ENCODE measurements at regions not wholly inside any gene's neighbourhood (a gene's known extent, or its start where the extent isn't known, plus 50 kb on each side); places are given as distances from the start of the nearest gene placed in this dataset.
"Not testable (repeated sequence)": the region's sequence is repeated elsewhere in the genome, so short reads cannot be mapped to it uniquely, and the experiment has no call there.

DNA sequence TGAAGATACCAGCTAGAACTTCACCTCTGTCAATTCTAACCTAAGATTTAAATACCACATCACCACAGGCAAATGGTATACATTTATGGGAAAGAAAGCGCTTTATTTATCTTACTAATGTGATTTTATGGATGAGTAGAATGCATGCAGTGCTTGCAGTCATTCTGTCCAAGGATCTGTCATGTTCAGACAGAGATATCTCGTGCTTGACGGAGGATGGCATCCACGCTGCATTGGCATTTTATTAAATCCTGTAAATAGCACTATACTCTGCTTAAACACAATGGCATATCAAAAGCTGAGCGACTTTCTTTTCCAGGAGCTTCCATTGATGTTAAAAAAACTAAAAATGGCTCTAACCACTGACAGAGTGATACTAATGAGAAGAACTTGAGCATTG is 133.7 kb upstream of the CAV2 start:
- no peaks in the 10 kb centered on the region for H3K27me3 ChIP-seq (replicated peaks)
- TF ChIP-seq, protein P1, sequence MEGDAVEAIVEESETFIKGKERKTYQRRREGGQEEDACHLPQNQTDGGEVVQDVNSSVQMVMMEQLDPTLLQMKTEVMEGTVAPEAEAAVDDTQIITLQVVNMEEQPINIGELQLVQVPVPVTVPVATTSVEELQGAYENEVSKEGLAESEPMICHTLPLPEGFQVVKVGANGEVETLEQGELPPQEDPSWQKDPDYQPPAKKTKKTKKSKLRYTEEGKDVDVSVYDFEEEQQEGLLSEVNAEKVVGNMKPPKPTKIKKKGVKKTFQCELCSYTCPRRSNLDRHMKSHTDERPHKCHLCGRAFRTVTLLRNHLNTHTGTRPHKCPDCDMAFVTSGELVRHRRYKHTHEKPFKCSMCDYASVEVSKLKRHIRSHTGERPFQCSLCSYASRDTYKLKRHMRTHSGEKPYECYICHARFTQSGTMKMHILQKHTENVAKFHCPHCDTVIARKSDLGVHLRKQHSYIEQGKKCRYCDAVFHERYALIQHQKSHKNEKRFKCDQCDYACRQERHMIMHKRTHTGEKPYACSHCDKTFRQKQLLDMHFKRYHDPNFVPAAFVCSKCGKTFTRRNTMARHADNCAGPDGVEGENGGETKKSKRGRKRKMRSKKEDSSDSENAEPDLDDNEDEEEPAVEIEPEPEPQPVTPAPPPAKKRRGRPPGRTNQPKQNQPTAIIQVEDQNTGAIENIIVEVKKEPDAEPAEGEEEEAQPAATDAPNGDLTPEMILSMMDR (IDR thresholded peaks at IDR 0.05; ENCODE audit: low read depth, low read length, missing control alignments): no peak
- H3K36me3 ChIP-seq (replicated peaks): no peaks in the 10 kb centered on the region
- in situ Hi-C loops (cut with HindIII; ENCODE audit: low pct_ligation_motif_present, low sequenced_read_pairs): no loop called here
- no peak overlapping the region for H3K27ac ChIP-seq
- H3K4me3 ChIP-seq (ENCODE audit: low read depth, low read length): no peak overlapping the region
- no peak for DNase-seq

DNA sequence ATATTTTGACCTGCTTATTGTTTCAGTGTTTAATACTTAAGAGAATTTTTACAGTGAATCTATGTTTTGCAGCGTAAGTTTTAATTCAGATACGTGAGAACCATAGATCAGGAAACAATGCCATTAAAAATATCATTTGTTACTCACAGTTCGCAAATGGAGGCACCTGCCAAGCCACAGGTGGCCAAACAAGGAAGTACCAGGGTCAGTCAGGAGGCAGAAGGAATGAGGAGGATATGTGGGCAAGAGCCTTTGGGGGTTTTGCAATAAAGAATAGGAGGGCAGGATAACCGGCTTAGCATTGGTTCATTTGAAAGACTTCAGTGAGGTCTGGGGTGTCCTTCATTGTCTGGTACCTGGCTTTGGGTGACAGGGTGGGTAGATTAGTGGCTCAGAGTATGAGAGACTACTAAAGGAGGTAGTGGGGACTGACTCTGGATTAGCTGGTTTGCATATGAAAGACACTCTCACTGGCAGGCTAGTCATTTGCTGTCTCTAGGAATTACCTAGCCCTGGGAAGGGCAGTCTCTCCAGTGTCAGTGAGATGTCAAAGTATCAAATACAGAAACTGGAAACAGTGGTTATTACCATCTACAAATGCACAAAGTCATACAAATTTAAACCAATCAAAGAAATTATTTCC is 132.2 kb upstream of the CAV2 start:
- TF ChIP-seq, protein P1 (IDR thresholded peaks at IDR 0.05; ENCODE audit: low read depth, low read length, missing control alignments): no peak
- in situ Hi-C loops (cut with HindIII; ENCODE audit: low pct_ligation_motif_present, low sequenced_read_pairs): no loop called here
- H3K27me3 ChIP-seq (replicated peaks): no peaks in the 10 kb centered on the region

DNA sequence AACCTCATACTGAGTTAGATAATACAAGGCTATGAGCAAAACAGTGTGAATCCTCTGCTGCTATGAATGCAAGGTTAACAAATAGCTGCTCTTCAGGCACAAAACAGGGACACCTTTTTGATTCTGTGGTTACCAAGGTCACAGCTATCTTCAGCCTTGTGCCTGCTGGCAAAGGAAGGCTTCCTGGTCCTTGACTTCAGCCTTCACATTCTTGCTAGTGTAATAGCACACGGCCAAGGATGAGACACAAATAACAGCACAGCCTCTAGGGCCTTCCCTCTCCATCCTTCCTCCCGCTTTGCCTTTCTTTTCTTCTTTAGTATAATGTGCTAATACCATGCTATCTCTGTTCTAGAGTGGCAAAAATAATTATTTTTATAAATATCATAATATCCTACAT is 130.6 kb upstream of the CAV2 start:
- TF ChIP-seq, protein P1 (IDR thresholded peaks at IDR 0.05; ENCODE audit: low read depth, low read length, missing control alignments): no peak
- Histone ChIP-seq H3K27ac (no peak overlapping the region), H3K27me3 (replicated peaks) (no peaks in the 10 kb centered on the region), H3K4me3 (ENCODE audit: low read depth, low read length) (no peak overlapping the region), H3K36me3 (replicated peaks) (no peaks in the 10 kb centered on the region)
- in situ Hi-C loops (cut with HindIII; ENCODE audit: low pct_ligation_motif_present, low sequenced_read_pairs): no loop called here
- no peak for DNase-seq

More for the DNA sequence above, 132.2 kb upstream of the CAV2 start:
- H3K4me3 ChIP-seq (ENCODE audit: low read depth, low read length): no peak overlapping the region
- no peak for DNase-seq
- no peaks in the 10 kb centered on the region for H3K36me3 ChIP-seq (replicated peaks)
- H3K27ac ChIP-seq: no peak overlapping the region

DNA sequence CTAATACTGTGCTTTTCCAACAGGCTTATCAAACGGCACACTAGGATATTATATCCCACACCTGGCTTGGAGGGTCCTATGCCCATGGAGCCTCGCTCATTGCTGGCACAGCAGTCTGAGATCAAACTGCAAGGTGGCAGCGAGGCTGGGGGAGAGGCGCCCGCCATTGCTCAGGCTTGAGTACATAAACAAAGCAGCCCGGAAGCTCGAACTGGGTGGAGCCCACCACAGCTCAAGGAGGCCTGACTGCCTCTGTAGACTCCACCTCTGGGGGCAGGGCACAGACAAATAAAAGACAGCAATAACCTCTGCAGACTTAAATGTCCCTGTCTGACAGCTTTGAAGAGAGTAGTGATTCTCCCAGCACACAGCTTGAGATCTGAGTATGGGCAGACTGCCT is 128.0 kb upstream of the CAV2 start:
- H3K27me3 ChIP-seq (replicated peaks); H3K27ac ChIP-seq; in situ Hi-C loops (cut with HindIII; ENCODE audit: low pct_ligation_motif_present, low sequenced_read_pairs); H3K4me3 ChIP-seq (ENCODE audit: low read depth, low read length); DNase-seq; H3K36me3 ChIP-seq (replicated peaks): not testable (repeated sequence)

DNA sequence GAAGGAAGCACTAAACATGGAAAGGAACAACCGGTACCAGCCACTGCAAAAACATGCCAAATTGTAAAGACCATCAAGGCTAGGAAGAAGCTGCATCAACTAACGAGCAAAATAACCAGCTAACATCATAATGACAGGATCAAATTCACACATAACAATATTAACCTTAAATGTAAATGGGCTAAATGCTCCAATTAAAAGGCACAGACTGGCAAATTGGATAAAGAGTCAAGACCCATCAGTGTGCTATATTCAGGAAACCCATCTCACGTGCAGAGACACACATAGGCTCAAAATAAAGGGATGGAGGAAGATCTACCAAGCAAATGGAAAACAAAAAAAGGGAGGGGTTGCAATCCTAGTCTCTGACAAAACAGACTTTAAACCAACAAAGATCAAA is 126.3 kb upstream of the CAV2 start:
- H3K36me3 ChIP-seq (replicated peaks); H3K4me3 ChIP-seq (ENCODE audit: low read depth, low read length); in situ Hi-C loops (cut with HindIII; ENCODE audit: low pct_ligation_motif_present, low sequenced_read_pairs); H3K27me3 ChIP-seq (replicated peaks); H3K27ac ChIP-seq; DNase-seq: not testable (repeated sequence)

DNA sequence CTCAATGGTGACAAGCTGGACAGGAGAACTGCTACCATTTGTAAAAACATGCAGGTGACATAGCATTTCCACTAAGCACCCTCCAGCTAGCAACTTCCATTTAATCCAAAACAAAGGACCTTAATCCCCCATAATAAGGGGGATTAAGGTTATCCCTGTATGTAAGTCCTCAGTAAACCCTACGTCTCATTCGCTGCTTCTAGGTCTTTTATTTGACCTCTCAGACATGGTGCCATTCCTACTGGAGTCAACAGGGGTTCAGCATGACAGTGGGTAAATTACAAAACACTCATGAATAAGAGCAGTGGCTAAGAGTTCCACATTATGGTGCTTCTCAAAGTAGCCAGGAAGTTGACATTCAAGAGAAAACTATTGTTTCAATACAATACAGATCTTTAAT is 121.8 kb upstream of the CAV2 start:
- DNase-seq: no peak
- H3K4me3 ChIP-seq (ENCODE audit: low read depth, low read length): no peak overlapping the region
- no peak overlapping the region for H3K27ac ChIP-seq
- H3K36me3 ChIP-seq (replicated peaks): no peaks in the 10 kb centered on the region
- TF ChIP-seq, protein P1 (IDR thresholded peaks at IDR 0.05; ENCODE audit: low read depth, low read length, missing control alignments): no peak
- no peaks in the 10 kb centered on the region for H3K27me3 ChIP-seq (replicated peaks)
- in situ Hi-C loops (cut with HindIII; ENCODE audit: low pct_ligation_motif_present, low sequenced_read_pairs): no loop called here

DNA sequence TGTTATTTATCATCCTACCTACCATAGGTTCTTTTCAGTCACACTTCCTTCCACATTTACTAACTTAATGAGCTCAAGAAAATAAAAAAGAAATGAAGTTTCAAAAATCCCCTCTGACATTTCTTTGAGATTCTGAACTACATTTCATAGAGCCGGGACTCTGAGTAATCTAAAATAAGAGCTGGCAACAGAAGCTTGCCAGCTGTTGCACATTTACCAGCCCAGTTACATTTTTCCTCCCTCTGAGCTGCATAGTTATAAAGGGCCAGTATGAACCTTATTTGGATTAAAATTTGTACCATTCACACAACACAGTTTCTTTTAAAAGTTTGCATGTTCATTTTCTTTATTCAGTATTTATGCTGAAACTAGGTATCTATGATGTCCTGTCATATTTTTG is 119.5 kb upstream of the CAV2 start:
- Histone ChIP-seq H3K4me3 (ENCODE audit: low read depth, low read length) (no peak overlapping the region), H3K36me3 (replicated peaks) (no peaks in the 10 kb centered on the region), H3K27ac (no peak overlapping the region), H3K27me3 (replicated peaks) (no peaks in the 10 kb centered on the region)
- TF ChIP-seq, protein P1 (IDR thresholded peaks at IDR 0.05; ENCODE audit: low read depth, low read length, missing control alignments): no peak
- in situ Hi-C loops (cut with HindIII; ENCODE audit: low pct_ligation_motif_present, low sequenced_read_pairs): no loop called here
- DNase-seq: no peak
